HG03280 (cell line): ENCODE measurements at regions not wholly inside any gene's neighbourhood (a gene's known extent, or its start where the extent isn't known, plus 50 kb on each side); places are given as distances from the start of the nearest gene placed in this dataset.
"Not testable (repeated sequence)": the region's sequence is repeated elsewhere in the genome, so short reads cannot be mapped to it uniquely, and the experiment has no call there.

Experiments used
- ATAC-seq: cut with Tn5 transposase; IDR thresholded peaks from one replicate; pipeline ENCODE4 v1.9.1; 2021; ENCODE audit warnings: mild to moderate bottlenecking, moderate library complexity; ENCODE audit not compliant: unreplicated experiment

DNA sequence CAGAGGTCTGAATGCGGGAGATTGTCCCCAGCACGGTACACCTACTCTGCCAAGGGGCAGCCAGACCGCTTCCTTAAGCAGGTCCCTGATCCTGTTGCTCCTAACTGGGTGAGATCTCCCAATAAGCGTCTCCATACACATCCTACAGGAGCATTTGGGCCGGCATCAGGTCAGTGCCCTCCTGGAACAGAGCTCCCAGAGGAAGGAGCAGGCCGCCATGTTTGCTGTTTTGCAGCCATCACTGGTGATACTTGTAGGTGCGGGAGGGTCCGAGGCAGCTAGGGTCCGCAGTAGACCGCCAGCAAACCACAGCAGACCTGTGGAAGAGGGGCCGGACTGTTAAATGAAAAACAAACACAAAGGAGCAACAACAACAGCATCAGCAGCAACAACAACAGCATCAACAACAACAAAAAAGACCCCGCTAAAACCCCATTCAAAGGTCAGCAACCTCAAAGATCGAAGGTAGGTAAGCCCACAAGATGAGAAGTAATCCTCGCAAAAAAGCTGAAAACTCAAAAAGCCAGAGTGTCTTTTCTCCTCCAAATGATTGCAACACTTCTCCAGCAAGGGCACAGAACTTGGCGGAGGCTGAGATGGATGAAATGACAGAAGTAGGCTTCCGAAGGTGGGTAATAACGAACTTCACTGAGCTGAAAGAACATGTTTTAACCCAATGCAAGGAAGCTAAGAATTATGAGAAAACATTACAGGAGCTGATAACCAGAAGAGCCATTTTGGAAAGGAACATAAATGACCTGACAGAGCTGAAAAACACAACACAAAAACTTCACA, 79.0 kb upstream of the CDH7 start:
- no peak for ATAC-seq

DNA sequence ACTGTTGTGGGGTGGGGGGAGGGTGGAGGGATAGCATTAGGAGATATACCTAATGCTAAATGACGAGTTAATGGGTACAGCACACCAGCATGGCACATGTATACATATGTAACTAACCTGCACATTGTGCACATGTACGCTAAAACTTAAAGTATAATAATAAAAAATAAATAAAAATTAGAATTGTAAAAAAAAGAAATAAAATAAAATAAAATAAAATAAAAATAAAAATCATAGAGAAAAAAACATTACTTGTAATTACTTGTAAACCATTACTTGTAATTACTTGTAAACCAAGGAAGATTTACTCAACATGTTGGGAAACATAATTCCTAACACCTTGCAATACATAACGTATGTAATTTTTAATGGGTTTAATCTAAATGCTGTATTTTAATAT, 80.7 kb upstream of the CDH7 start:
- ATAC-seq: not testable (repeated sequence)

DNA sequence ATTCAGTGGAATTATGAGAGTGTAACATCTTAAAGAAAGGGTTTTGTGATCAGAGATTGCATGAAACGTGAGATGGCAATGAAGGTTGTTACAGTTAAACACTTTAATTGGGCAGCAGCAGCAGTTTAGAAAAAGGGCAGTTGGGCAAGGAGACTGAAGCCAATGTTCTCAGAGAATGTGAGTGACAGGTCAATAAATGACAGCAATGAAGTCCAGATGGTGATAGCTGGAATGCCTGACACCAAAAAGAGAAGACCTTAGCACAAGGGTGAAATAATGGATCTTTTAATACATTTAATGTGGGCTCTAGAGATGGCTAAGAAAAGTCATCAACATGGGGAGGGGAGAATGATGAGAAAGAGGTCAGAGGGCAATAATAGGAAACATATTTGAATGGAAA, 89.4 kb upstream of the CDH7 start:
- no peak for ATAC-seq

DNA sequence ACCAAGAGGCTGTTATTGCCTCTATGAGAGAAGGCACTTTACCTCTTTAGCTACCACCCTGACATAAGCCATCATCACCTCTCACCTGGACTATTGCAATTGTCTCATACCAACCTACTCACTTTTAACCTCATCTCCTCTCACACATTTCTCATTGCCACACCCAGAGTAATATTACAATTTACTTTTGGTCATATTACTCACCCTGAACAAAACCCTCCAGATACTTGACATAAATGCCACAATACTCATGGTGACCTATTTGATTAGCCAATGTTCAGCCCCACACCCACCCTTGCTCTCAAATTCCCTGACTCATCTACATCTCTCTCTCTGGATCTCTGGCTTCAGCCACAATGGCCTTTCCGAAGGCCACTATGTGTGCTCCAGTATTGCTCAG, 90.9 kb upstream of the CDH7 start:
- no peak for ATAC-seq

DNA sequence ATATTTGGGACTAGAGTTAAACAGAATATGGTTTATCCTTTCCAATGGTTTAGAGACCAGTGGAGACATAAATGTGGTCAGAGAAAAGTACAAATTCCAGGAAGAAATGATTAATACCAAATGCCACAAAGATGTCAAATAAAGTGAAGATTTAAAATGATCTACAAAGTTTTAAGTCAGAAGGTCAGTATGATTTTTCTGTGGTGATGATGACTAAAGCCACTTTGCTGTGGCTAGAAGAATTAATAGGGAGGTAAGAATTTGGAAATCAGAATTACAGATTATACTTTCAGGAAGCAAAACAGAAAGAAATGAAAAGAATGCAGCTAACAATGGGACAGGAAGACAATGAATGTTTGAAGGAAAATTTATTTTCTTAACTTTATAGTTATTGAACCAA, 91.5 kb upstream of the CDH7 start:
- ATAC-seq: no peak

DNA sequence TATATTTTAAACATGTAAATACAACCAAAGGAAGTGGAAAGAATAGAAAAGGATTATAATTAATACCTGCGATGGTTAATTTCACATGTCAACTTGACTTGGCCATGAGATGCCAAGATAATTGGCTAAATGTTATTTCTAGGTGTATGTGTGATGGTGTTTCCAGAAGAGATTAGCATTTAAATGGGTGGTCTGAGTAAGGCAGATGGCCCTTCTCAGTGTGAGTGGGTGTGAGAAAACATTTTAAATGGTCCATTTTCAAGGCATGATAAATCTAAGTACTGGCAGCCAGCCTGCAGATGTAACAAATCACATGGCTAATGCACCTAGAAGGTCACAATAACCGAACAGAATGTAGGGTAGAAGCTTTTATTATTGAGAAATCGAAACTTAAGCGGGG, 99.6 kb upstream of the CDH7 start:
- ATAC-seq: no peak

DNA sequence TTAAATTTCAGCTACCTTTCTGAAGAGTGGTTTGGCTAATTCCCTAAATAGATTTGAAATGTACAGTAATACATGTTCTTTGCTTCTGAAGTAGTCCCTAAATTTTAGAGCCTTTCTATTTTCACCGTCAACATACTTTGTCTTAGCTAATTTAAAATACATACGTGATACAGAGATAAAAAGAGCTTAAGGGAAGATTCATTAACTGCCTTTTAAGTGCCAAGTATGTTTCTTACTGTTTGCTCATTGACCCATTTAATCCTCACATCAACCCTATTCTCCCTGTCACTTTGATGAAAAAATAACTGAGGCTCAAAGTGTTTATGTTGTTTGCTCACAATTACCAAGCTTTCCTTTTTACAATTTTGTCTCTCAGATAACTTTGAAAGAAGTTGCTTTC, 118.6 kb upstream of the CDH7 start:
- no peak for ATAC-seq

DNA sequence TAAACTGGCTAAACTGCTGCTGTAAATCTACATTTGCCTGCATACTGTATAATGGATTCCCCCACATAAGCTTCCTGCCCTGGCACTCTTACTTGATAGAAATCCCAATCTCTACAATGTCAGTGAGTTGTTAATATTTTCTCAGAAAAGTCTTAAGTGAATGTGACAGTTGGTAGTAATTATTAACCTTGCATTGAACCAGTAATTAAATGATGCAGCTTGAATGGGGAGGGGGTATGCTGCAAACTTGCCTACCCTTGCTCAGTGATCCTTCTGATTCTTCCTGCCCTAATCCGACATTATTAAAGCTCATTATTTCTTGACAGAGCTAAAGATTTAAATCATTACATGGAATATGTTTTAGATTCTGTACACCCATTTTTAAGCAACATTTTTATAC, 119.0 kb upstream of the CDH7 start:
- ATAC-seq: no peak

DNA sequence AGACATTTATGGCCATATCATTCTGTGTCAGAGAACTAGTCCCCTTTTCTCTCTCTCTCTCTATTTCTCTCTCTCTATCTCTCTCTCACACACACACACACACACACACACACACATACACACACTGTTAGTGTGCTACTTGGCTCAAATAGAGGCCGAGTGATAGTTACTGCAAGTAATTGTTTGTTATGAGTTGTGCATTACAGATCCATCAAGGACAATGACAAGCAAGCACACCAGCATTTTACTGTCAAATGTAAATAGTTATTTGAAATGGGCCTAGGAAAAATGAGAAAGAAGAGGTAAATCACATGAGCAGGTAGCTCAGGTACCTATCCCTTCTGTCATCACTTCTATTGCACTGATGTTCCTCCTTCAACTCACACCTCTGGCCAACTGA, 122.4 kb upstream of the CDH7 start:
- no peak for ATAC-seq

DNA sequence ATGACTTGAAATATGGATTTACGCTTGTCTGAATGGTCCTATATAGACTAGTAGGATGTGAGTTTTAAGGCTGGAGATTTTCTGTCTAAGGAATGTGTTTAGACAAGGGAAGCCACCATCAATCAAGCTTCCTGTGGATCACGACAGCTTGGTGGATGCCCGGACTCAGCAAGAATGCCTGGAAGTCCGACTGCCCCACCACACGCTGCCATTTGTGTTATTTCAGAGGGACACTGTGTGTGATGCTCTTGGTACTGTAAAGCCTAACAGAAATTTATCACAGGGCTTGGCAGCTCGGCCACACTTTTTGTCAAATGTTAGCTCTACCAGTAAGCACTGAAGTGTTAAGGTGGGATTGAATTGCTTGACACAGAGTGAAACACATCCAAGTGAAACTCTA, 127.1 kb upstream of the CDH7 start:
- ATAC-seq: no peak

DNA sequence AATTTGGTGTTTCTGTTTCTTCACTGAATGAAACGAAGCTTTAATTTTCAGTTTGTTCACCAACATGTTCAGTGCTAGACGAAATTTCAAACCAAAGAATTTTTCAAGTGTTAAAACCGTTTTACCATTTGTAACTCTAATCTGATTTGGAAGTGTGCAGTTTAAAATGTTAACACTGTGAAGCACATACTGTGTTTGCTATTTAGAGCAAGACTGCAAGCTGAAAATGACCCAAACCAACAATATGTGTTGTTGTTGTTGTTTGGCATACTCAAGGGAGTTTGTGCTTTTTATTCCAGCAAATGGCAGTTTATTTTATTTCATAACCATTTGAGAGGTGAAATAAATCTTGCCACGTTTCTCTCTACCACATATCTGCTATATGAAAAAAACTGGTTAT, 128.4 kb upstream of the CDH7 start:
- ATAC-seq: no peak

DNA sequence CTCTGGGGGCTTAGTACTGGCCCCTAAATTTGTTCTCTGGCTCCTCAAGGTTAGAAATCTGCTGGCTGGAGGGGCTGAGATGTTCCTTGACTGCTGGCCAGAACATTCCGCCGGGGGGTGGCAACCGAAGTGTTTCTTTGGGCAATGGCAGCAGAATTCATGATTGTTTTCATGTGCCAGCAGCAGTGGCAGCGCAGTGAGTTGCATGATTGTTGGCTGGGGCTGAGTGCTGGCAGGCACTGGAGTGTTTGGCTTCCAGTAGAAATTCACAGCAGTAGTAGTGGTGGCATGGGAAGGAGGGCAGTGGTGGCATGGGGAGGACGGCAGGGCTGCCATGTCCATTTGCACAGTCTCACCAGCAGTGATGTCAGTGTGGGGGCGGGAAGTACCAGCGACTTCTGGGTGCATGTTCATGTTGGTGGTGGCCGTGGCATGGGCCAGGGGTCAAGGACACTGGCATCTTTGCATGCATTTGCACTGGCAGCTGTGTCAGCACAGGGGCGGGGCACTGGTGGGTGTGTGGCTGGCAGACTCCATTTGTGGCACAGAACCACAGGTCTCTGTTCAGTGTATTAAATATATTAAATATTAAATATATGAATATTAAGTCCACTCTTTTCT, 130.6 kb upstream of the CDH7 start:
- ATAC-seq: no peak

DNA sequence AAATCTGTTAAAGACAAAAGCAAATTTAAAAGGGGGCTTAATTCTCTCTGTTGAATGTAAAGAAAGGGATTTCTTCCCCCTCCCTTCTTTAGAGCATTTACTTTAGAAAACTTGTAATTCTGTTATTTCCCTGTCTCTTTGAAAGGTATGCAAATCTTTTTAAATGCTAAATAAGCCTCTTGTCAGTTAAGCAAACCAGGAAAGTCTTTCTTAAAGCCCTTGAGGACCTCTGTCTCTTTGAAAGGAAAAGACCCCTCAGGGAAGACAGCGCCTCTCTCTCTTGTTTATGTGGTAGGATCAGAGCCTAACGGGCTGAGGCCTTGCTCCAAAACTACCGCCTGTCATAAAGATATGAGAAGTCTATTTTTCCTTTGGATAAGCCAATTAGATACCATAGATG, 139.9 kb upstream of the CDH7 start:
- ATAC-seq: no peak

DNA sequence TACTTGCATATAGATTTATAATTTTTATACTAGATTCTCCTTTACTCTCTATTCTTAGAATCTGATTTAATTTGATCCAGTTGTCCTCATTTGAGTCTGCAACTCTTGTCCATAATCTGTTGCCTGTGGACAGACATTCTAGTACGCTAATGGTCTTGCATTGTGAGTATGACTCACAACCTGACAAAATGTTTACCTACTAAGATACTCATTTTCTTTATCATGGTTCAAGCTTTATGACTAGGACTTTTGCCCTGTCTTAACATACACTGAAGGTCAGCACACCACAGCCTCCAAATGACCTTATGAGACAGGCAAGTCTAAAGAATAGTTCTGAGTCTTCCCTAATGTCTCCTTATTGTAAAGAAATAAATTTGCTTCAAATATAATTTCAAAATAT, 142.3 kb upstream of the CDH7 start:
- ATAC-seq: no peak

DNA sequence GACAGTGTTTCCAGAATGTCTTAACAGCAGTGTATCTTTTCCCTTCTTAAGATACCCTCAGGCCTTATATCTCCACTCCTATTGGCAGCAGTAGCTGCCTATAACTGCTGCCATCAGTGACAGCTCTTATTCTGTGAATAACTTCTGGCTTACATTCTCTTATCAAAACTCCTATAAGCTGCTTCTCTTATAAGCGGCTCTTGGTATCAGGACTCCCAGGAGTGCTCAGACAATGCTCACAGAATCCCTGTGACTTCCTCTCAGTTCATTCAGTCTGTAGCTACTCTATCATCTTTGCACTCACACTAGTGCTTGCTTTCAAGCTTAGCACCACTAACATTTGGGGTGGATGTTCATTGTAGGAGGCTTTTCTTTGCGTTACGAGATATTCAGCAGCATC, 143.7 kb upstream of the CDH7 start:
- ATAC-seq: no peak

DNA sequence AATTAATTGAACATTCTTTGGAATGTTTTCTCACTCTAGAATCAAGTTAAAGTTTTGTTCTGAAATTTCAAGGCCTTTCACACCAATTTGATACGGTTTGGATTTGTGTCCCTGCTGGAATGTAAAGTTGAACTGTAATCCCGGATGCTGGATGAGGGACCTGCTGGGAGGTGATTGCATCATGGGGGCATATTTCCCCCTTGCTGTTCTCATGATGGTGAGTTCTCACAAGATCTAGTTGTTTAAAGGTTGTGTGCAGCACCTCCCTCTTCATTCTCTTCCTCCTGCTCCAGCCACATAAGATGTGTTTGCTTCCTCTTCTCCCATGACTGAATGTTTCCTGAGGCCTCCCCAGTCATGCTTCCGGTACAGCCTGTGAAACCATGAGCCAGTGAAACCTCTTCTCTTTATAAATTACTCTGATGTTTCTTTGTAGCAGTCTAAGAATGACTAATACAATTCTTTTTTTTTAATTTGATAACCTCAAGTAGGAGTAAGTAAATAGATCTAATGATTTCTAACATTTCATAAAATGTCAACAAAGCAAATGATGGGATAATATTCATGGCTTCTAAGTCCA, 144.2 kb upstream of the CDH7 start:
- no peak for ATAC-seq

DNA sequence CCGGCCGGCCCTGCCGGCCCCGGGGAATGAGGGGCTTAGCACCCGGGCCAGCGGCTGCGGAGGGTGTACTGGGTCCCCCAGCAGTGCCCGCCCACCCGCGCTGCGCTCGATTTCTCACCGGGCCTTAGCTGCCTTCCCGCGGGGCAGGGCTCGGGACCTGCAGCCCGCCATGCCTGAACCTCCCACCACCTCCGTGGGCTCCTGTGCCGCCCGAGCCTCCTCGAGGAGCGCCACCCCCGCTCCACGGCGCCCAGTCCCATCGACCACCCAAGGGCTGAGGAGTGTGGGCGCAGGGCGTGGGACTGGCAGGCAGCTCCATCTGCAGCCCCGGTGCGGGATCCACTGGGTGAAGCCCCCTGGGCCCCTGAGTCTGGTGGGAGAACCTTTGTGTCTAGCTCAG, 145.5 kb upstream of the CDH7 start:
- not testable (repeated sequence) for ATAC-seq

DNA sequence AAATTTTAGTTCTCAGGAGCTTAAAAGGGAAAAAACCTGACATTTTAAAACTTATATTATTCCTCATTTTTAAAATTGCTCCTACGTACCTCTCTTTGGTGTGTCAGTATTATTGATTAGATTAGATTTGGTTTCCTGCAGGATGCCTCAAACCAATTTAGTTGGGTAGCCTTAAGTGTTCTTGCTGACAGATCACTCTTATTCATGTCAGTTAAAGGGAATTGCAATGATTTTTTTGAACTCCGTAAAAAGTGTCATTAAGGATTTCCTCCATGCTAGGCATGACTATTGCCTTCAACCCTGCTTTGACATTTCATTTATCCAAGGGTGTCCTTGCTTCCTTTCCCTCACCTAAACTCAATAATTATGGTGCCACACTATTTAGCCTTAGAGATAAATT, 149.0 kb upstream of the CDH7 start:
- ATAC-seq: no peak

DNA sequence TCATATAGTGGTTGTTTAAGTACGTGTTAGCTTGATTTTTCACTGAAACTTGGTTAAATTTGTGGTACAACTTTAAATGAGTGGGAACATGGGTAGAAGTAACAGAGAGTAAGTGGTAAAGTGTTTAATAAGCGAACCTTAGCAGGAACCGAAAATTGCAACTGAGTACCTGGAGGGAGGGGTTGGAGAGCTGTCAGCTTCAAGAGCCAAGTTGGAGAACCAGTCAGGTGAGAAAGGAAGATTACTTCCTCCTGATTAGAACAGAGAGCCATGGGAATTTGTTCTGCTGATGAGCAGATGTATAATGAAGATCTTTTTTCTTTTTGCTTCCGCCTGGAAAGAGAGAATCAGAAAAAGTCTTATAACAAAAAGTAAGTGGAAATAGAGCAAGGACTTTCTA, 158.4 kb upstream of the CDH7 start:
- no peak for ATAC-seq

DNA sequence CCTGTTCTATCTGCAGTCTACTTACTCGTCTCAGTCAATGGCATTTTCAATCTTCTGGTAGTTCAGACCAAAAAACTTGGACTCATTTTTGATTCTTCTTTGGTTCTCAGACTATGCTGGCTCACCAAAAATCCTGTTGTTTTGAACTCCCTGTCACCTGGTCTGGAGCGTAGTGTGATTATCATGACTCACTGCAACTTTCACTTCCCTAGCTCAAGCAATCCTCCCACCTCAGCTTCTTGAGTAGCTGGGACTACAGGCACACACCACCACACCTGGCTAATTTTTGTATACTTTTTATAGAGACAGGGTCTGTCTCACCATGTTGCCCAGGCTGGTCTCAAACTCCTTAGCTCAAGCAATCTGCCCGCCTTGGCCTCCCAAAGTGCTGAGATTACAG, 163.3 kb upstream of the CDH7 start:
- no peak for ATAC-seq

DNA sequence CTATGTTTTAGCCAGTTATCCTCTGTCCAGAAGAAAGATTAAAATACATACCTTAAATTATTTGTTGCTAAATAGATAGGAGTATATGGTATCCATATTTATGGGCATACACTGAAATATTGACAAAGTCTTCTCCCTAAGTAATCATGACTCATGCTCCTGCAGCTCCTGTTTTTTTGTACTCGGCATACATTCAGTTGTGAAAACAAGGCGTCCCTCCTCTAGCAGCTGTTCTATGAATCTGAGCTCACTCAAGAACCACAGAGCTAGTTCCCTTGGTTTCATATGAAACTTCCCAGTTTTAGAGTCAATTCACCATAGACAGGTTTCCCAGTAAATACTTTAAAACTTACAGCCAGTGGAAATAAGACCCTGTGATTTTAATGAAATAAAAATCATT, 168.7 kb upstream of the CDH7 start:
- ATAC-seq: not testable (repeated sequence)

DNA sequence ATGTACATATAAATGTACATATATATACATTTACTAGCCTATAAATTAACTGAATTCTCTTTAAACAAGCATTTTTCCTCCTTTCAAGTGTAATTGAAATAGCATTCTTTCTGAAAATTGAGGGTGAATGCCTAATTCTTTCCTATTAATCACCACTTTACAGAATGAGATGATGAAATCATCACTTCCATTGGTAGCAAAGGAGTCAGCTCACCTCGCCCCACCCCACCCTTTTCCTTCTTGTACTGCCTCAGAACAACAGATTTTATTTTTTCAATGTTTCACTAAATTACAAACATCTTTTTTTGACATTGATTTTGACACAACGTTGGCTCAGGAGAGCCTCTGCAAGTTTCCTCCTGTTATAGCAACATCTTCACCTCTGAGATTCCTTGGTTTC, 181.9 kb upstream of the CDH7 start:
- no peak for ATAC-seq

DNA sequence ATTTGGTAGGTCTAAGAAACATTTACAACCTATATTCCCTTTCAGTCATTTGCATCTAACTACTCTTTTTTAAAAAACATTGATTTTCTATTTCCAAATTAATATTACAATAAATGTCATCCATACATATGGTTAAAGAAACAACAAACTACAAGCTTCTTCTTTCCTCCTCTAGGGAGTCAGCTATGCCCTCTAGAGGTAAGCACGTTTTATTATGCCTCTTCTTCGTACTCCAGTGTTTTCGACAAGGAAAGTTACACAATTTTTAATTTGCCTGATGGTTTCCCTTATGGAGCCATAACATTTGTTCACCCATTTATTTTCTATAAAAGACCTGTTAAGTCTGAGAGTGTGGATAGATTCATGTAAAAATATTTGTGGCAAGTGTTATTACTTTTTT, 183.4 kb upstream of the CDH7 start:
- ATAC-seq: no peak
